Panc1 (cell line): ENCODE measurements at regions not wholly inside any gene's neighbourhood (a gene's known extent, or its start where the extent isn't known, plus 50 kb on each side); places are given as distances from the start of the nearest gene placed in this dataset.

Experiments
- ATAC-seq: fragments of 200-7000 bp; cut with Tn5 transposase; 2 replicates; pipeline ENCODE4 v1.9.1; 2020; ENCODE audit warnings: mild to moderate bottlenecking, moderate library complexity
- BruUV-seq: library from RNA; stranded (reverse); fragments of 400-500 nt; replicated peaks from 2 replicates; lab custom pipeline; 2021; lab: Mats Ljungman, UMichigan
- CTCF ChIA-PET: fragments of 300-600 bp; sonication (Branson Sonifier 250); formaldehyde crosslinking; loops from one replicate; lab custom pipeline; 2022; ENCODE audit warnings: antibody characterized with exemption; lab: Charles Lee
- POLR2A ChIA-PET: fragments of 300-600 bp; sonication (Branson Sonifier 250); formaldehyde crosslinking; loops from one replicate; lab custom pipeline; 2022; ENCODE audit warnings: antibody characterized with exemption; lab: Charles Lee
- DNase-seq: peaks from one replicate; pipeline ENCODE4 v3.0.0-alpha.2; 2010; ENCODE audit warnings: low read depth, low spot score
- H3K27ac ChIP-seq: 2 replicates; pipeline ENCODE4 v1.5.1; 2011; ENCODE audit warnings: mild to moderate bottlenecking, low read length, inconsistent platforms
- H3K27me3 ChIP-seq: fragments of 200-500 bp; sonication (Bioruptor generic); 2 replicates; pipeline ENCODE4 v1.6.0; 2014; ENCODE audit warnings: low read length, inconsistent platforms; ENCODE audit not compliant: control insufficient read depth, insufficient read depth
- H3K36me3 ChIP-seq: fragments of 200-500 bp; sonication (Bioruptor generic); 2 replicates; pipeline ENCODE4 v1.5.1; 2014; ENCODE audit warnings: inconsistent platforms, mild to moderate bottlenecking, low read length, moderate library complexity; ENCODE audit not compliant: control insufficient read depth, insufficient read depth
- H3K4me1 ChIP-seq: 2 replicates; pipeline ENCODE4 v1.5.1; 2011; ENCODE audit warnings: inconsistent platforms, mild to moderate bottlenecking, low read length, moderate library complexity; ENCODE audit not compliant: control insufficient read depth, insufficient read depth
- H3K4me3 ChIP-seq, 2 experiments: 2 replicates each; pipeline ENCODE4 v1.5.1; 2011 to 2012; ENCODE audit warnings: low read depth in 2 of 2, low read length in 2 of 2, mild to moderate bottlenecking in 2 of 2, inconsistent platforms in 1 of 2, moderate library complexity in 1 of 2
- H3K9me3 ChIP-seq: fragments of 200-500 bp; sonication (Bioruptor generic); 2 replicates; pipeline ENCODE4 v1.5.1; 2014; ENCODE audit warnings: low read depth, mild to moderate bottlenecking, inconsistent platforms, low read length, moderate library complexity; ENCODE audit not compliant: control insufficient read depth, insufficient read depth
- CTCF ChIP-seq: fragments of 450-650 bp; IDR thresholded peaks from 2 replicates; pipeline ENCODE4 v1.5.1; 2017; ENCODE audit warnings: mild to moderate bottlenecking
- POLR2AphosphoS5 ChIP-seq: IDR thresholded peaks from 2 replicates; pipeline ENCODE4 v1.6.1; 2012; ENCODE audit warnings: mild to moderate bottlenecking, low read depth, low read length, moderate library complexity
- REST ChIP-seq, 2 experiments: IDR thresholded peaks; 2 replicates each; pipeline ENCODE4 v1.6.1; 2011 to 2012; ENCODE audit warnings: low read depth in 2 of 2, control low read depth in 1 of 2, low read length in 1 of 2, mild to moderate bottlenecking in 1 of 2, moderate library complexity in 1 of 2; ENCODE audit not compliant: insufficient read depth in 1 of 2
- SIN3A ChIP-seq: IDR thresholded peaks from 2 replicates; pipeline ENCODE4 v1.6.1; 2012; ENCODE audit warnings: low read depth, mild to moderate bottlenecking, low read length, moderate library complexity, borderline replicate concordance; ENCODE audit not compliant: insufficient read depth
- TCF7L2 ChIP-seq: IDR thresholded peaks from 2 replicates; pipeline ENCODE4 v1.6.1; 2011; ENCODE audit warnings: mild to moderate bottlenecking, low read depth, low read length, inconsistent platforms
- in situ Hi-C: cut with HindIII; loops from 2 replicates; pipeline ENCODE4 v1.10.0; 2016; ENCODE audit warnings: low sequenced_read_pairs, low pct_unique_long_range_greater_than_20kb
- intact Hi-C: fragments of 100-400 bp; cut with micrococcal nuclease; formaldehyde crosslinking; loops from one replicate; pipeline ENCODE4 v1.10.0; 2022; ENCODE audit not compliant: unreplicated experiment

GRCh38 chr7:46411236-46411635 is 490.2 kb upstream of the IGFBP3 start:
- H3K27ac ChIP-seq, result no peak overlapping the region
- H3K4me3 ChIP-seq, result no peak overlapping the region
- in situ Hi-C loops, result no loop called here
- no peaks in the 10 kb centered on the region for H3K4me1 ChIP-seq
- ChIA-PET POLR2A (no interaction called here), CTCF (no interaction called here)
- no peak for DNase-seq
- H3K36me3 ChIP-seq, result no peaks in the 10 kb centered on the region
- intact Hi-C loops, result no loop called here
- BruUV-seq, result no TSS peak
- TF ChIP-seq SIN3A (no peak), REST (IDR thresholded peaks at IDR 0.05; ENCODE audit: insufficient read depth in 1 of 2, low read depth in 2 of 2, low read length in 1 of 2) (no peak), POLR2AphosphoS5 (no peak), TCF7L2 (no peak)
- H3K9me3 ChIP-seq, result no peaks in the 10 kb centered on the region; the same call in 1 of the 2 replicates
- no peak for ATAC-seq
- no peaks in the 10 kb centered on the region for H3K27me3 ChIP-seq

GRCh38 chr7:46407125-46407524 is 486.1 kb upstream of the IGFBP3 start:
- intact Hi-C loops (no loop called here), in situ Hi-C loops (no loop called here)
- POLR2A ChIA-PET, result no interaction called here
- Histone ChIP-seq H3K27me3 (no peaks in the 10 kb centered on the region), H3K4me3 (no peak overlapping the region), H3K27ac (no peak overlapping the region), H3K4me1 (no peaks in the 10 kb centered on the region), H3K36me3 (no peaks in the 10 kb centered on the region), H3K9me3 (no peaks in the 10 kb centered on the region; the same call in 1 of the 2 replicates)
- no TSS peak for BruUV-seq
- TF ChIP-seq REST (IDR thresholded peaks at IDR 0.05; ENCODE audit: insufficient read depth in 1 of 2, low read depth in 2 of 2, low read length in 1 of 2) (no peak), POLR2AphosphoS5 (no peak), SIN3A (no peak), TCF7L2 (no peak), CTCF (no peak)
- CTCF ChIA-PET, result no interaction called here
- ATAC-seq (no peak), DNase-seq (no peak)
